ENCODE measurements at regions not wholly inside any gene's neighbourhood (a gene's known extent, or its start where the extent isn't known, plus 50 kb on each side); places are given as distances from the start of the nearest gene placed in this dataset.

GRCh38 chr12:92340441-92341064, 194.9 kb upstream of the BTG1 start:
- DNase-seq, result no peak

- DNase-seq, result no peak
Measured at GRCh38 chr12:92340003-92340402, 194.4 kb upstream of the BTG1 start.

- DNase-seq, result no peak
Measured at GRCh38 chr12:92339198-92339821, 193.7 kb upstream of the BTG1 start.

GRCh38 chr12:92338671-92339070, 193.0 kb upstream of the BTG1 start:
- no peak for DNase-seq

- DNase-seq, result no peak
Measured at GRCh38 chr12:92338102-92338501, 192.5 kb upstream of the BTG1 start.

- no peak for DNase-seq
Measured at GRCh38 chr12:92337128-92337527, 191.5 kb upstream of the BTG1 start.

- no peak for DNase-seq
Measured at GRCh38 chr12:92336641-92337040, 191.0 kb upstream of the BTG1 start.

GRCh38 chr12:92335831-92336230, 190.2 kb upstream of the BTG1 start:
- DNase-seq, result no peak

GRCh38 chr12:92334552-92334951, 188.9 kb upstream of the BTG1 start:
- DNase-seq, result no peak

GRCh38 chr12:92332552-92332951, 186.9 kb upstream of the BTG1 start:
- no peak for DNase-seq

- no peak for DNase-seq
Measured at GRCh38 chr12:92331383-92331782, 185.7 kb upstream of the BTG1 start.

- no peak for DNase-seq
Measured at GRCh38 chr12:92330654-92331053, 185.0 kb upstream of the BTG1 start.

GRCh38 chr12:92326877-92327276, 181.2 kb upstream of the BTG1 start:
- no peak for DNase-seq

GRCh38 chr12:92324849-92325500, 179.3 kb upstream of the BTG1 start:
- no peak for DNase-seq

- DNase-seq, result no peak
Measured at GRCh38 chr12:92312463-92312964, 166.9 kb upstream of the BTG1 start.

GRCh38 chr12:92304371-92305055, 158.9 kb upstream of the BTG1 start:
- no peak for DNase-seq

- DNase-seq, result no peak
Measured at GRCh38 chr12:92302041-92302829, 156.6 kb upstream of the BTG1 start.

- DNase-seq, result no peak
Measured at GRCh38 chr12:92301356-92301755, 155.7 kb upstream of the BTG1 start.

GRCh38 chr12:92300777-92301176, 155.1 kb upstream of the BTG1 start:
- DNase-seq, result no peak

GRCh38 chr12:92299744-92300143, 154.1 kb upstream of the BTG1 start:
- DNase-seq, result no peak

- no peak for DNase-seq
Measured at GRCh38 chr12:92299344-92299743, 153.7 kb upstream of the BTG1 start.

- DNase-seq, result no peak
Measured at GRCh38 chr12:92297932-92298696, 152.5 kb upstream of the BTG1 start.
